Ureter (tissue), 1 donor: ENCODE measurements at regions not wholly inside any gene's neighbourhood (a gene's known extent, or its start where the extent isn't known, plus 50 kb on each side); places are given as distances from the start of the nearest gene placed in this dataset.

Experiments
- DNase-seq: peaks from one replicate; pipeline ENCODE4 v3.0.0-alpha.2; 2020; ENCODE audit warnings: low spot score
- donor health status: DM: yes; HTN: yes; CAD: no.

- DNase-seq, result no peak
These were observed 1321.6 kb upstream of the ACVR2A start for GRCh38 chr2:146523196-146523595.

- DNase-seq, result no peak
These were observed 1338.0 kb upstream of the ACVR2A start for GRCh38 chr2:146506851-146507250.

- no peak for DNase-seq
These were observed 1341.5 kb upstream of the ACVR2A start for GRCh38 chr2:146503366-146503765.

- no peak for DNase-seq
These were observed 1348.6 kb upstream of the ACVR2A start for GRCh38 chr2:146496248-146496647.

- DNase-seq, result no peak
These were observed 1355.4 kb upstream of the ACVR2A start for GRCh38 chr2:146489386-146489785.

GRCh38 chr2:146481629-146482028 is 1363.2 kb upstream of the ACVR2A start:
- DNase-seq, result no peak

GRCh38 chr2:146477383-146477782 is 1367.4 kb upstream of the ACVR2A start:
- DNase-seq, result no peak

- DNase-seq, result no peak
These were observed 1376.3 kb upstream of the ACVR2A start for GRCh38 chr2:146468578-146468977.

- DNase-seq, result no peak
These were observed 1377.4 kb upstream of the ACVR2A start for GRCh38 chr2:146467425-146467824.

GRCh38 chr2:146465460-146465859 is 1379.4 kb upstream of the ACVR2A start:
- DNase-seq, result no peak

- no peak for DNase-seq
These were observed 1383.8 kb upstream of the ACVR2A start for GRCh38 chr2:146461068-146461467.

- DNase-seq, result no peak
These were observed 1386.2 kb upstream of the ACVR2A start for GRCh38 chr2:146458585-146458984.

- DNase-seq, result no peak
These were observed 1387.6 kb upstream of the ACVR2A start for GRCh38 chr2:146457221-146457620.

- no peak for DNase-seq
These were observed 1389.5 kb upstream of the ACVR2A start for GRCh38 chr2:146455325-146455724.

- DNase-seq, result no peak
These were observed 1392.9 kb upstream of the ACVR2A start for GRCh38 chr2:146451972-146452371.

- DNase-seq, result no peak
These were observed 1394.7 kb upstream of the ACVR2A start for GRCh38 chr2:146450131-146450530.

GRCh38 chr2:146444987-146445386 is 1399.8 kb upstream of the ACVR2A start:
- no peak for DNase-seq

GRCh38 chr2:146444085-146444484 is 1400.7 kb upstream of the ACVR2A start:
- DNase-seq, result no peak

- no peak for DNase-seq
These were observed 1406.6 kb upstream of the ACVR2A start for GRCh38 chr2:146438246-146438645.

- no peak for DNase-seq
These were observed 1407.1 kb upstream of the ACVR2A start for GRCh38 chr2:146437712-146438111.

GRCh38 chr2:146433116-146433875 is 1411.5 kb upstream of the ACVR2A start:
- no peak for DNase-seq

GRCh38 chr2:146429366-146429765 is 1415.5 kb upstream of the ACVR2A start:
- no peak for DNase-seq

- DNase-seq, result no peak
These were observed 1426.9 kb upstream of the ACVR2A start for GRCh38 chr2:146417942-146418341.

- no peak for DNase-seq
These were observed 1429.5 kb upstream of the ACVR2A start for GRCh38 chr2:146415291-146415690.
